ENCODE measurements at regions not wholly inside any gene's neighbourhood (a gene's known extent, or its start where the extent isn't known, plus 50 kb on each side); places are given as distances from the start of the nearest gene placed in this dataset.

DNA sequence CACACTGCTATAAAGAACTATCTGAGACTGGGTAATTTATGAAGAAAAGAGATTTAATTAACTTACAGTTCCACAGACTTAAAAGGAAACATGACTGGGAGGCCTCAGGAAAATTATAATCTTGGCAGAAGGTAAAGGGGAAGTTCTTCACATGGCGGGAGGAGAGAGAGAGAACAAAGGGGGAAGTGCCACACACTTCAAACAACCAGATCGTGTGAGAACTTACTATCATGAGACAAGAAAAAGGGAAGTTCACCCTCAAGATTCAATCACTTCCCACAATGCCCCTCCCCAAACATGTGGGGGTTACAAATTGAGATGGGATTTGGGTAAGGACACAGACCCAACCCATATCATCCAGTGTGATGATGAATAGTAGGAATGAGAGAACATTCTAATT, 366.5 kb downstream of the LRFN5 start:
- Histone ChIP-seq H3K79me1 (ENCODE audit: low read length) (no peaks in the 10 kb centered on the region), H2BK12ac (ENCODE audit: low read length) (no peak overlapping the region), H3K4ac (ENCODE audit: low read depth, low read length) (no peak overlapping the region), H3K4me2 (ENCODE audit: low read length) (no peak overlapping the region), H4K12ac (ENCODE audit: low read depth, low read length) (no peak overlapping the region), H2AK5ac (ENCODE audit: low read length) (no peak overlapping the region), H4K91ac (ENCODE audit: low read depth, low read length) (no peak overlapping the region), H3K27ac (ENCODE audit: low read depth, low read length) (no peak overlapping the region), H3K36me3 (ENCODE audit: control insufficient read depth in 1 of 2, insufficient read depth in 2 of 2, low read length in 2 of 2) (no peaks in the 10 kb centered on the region), H3K4me1 (ENCODE audit: control insufficient read depth in 1 of 2, insufficient read depth in 2 of 2, low read length in 2 of 2) (no peaks in the 10 kb centered on the region), H3K23ac (ENCODE audit: low read length) (no peak overlapping the region), H3K79me2 (ENCODE audit: control insufficient read depth, insufficient read depth, low read length, poor library complexity) (no peaks in the 10 kb centered on the region), H3K14ac (ENCODE audit: low read length) (no peak overlapping the region), H3K9me3 (ENCODE audit: insufficient read depth, low read depth, low read length) (peaks cover 4% of the 10 kb centered on the region), H4K8ac (ENCODE audit: low read depth, low read length) (no peak overlapping the region), H3K4me3 (ENCODE audit: low read depth, low read length) (no peak overlapping the region), H3K9ac (ENCODE audit: low read length) (no peak overlapping the region), H2BK5ac (ENCODE audit: low read depth, low read length, poor library complexity) (no peak overlapping the region), H2BK120ac (ENCODE audit: insufficient read depth, low read length, poor library complexity) (no peak overlapping the region), H3K18ac (ENCODE audit: low read length) (no peak overlapping the region), H2AFZ (ENCODE audit: insufficient read depth, low read length, poor library complexity) (no peak overlapping the region), H3K27me3 (ENCODE audit: insufficient read depth, low read length) (no peaks in the 10 kb centered on the region)
- no CpG with 5 or more reads among the region's 2 CpGs for WGBS (ENCODE audit: extremely low coverage, insufficient coverage, insufficient read length)
- no peak for DNase-seq

DNA sequence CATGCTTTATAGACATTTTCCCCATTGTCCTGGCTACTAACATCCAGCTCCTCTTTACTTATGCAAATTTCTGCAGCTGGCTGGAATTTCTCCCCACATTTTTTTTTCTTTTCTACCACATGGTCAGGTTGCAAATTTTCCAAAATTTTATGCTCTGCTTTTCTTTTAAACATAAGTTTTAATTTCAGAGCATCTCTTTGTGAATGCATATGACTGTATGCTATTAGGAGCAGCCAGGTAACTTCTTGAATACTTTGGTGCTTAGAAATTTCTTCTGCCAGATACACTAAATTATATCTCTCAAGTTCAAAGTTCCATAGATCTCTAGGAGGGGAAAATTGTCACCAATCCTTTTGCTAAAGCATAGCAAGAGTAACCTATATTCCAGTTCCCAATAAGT, 365.9 kb downstream of the LRFN5 start:
- no peak overlapping the region for H4K8ac ChIP-seq (ENCODE audit: low read depth, low read length)
- no peak overlapping the region for H3K4ac ChIP-seq (ENCODE audit: low read depth, low read length)
- H3K79me2 ChIP-seq (ENCODE audit: control insufficient read depth, insufficient read depth, low read length, poor library complexity) = no peaks in the 10 kb centered on the region
- H4K91ac ChIP-seq (ENCODE audit: low read depth, low read length) = no peak overlapping the region
- H3K23ac ChIP-seq (ENCODE audit: low read length) = no peak overlapping the region
- no peaks in the 10 kb centered on the region for H3K36me3 ChIP-seq (ENCODE audit: control insufficient read depth in 1 of 2, insufficient read depth in 2 of 2, low read length in 2 of 2)
- H2BK5ac ChIP-seq (ENCODE audit: low read depth, low read length, poor library complexity) = no peak overlapping the region
- peaks cover 4% of the 10 kb centered on the region for H3K9me3 ChIP-seq (ENCODE audit: insufficient read depth, low read depth, low read length)
- no peak overlapping the region for H3K4me3 ChIP-seq (ENCODE audit: low read depth, low read length)
- H2BK120ac ChIP-seq (ENCODE audit: insufficient read depth, low read length, poor library complexity) = no peak overlapping the region
- H3K9ac ChIP-seq (ENCODE audit: low read length) = no peak overlapping the region
- no peaks in the 10 kb centered on the region for H3K27me3 ChIP-seq (ENCODE audit: insufficient read depth, low read length)
- no peak overlapping the region for H2BK12ac ChIP-seq (ENCODE audit: low read length)
- H3K79me1 ChIP-seq (ENCODE audit: low read length) = no peaks in the 10 kb centered on the region
- H4K12ac ChIP-seq (ENCODE audit: low read depth, low read length) = no peak overlapping the region
- no peak overlapping the region for H3K18ac ChIP-seq (ENCODE audit: low read length)
- no peak overlapping the region for H3K27ac ChIP-seq (ENCODE audit: low read depth, low read length)
- no peak for DNase-seq
- H3K4me1 ChIP-seq (ENCODE audit: control insufficient read depth in 1 of 2, insufficient read depth in 2 of 2, low read length in 2 of 2) = no peaks in the 10 kb centered on the region
- H3K4me2 ChIP-seq (ENCODE audit: low read length) = no peak overlapping the region
- H3K14ac ChIP-seq (ENCODE audit: low read length) = no peak overlapping the region
- no peak overlapping the region for H2AFZ ChIP-seq (ENCODE audit: insufficient read depth, low read length, poor library complexity)
- no peak overlapping the region for H2AK5ac ChIP-seq (ENCODE audit: low read length)

DNA sequence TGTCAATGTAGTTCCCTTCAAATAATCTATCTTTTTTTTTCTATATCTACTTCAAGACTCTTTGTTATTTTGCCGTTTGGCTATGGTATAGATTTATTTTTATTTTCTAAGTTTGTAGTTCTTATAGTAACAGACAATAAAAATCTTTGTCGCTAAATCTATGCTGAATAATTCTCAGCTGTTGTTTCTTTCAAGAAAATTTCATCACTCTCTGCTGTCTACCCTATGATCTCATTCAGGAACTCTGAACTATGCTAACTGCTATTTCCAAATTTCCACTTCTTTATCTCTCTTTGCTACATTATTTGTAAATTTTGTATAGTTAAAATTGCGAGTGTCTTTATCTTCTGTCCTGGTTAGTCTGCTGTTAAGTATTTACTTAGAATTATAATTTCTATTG, 353.6 kb downstream of the LRFN5 start:
- no peak overlapping the region for H3K4me3 ChIP-seq (ENCODE audit: low read depth, low read length)
- H3K4me1 ChIP-seq (ENCODE audit: control insufficient read depth in 1 of 2, insufficient read depth in 2 of 2, low read length in 2 of 2) = no peaks in the 10 kb centered on the region
- no peaks in the 10 kb centered on the region for H3K27me3 ChIP-seq (ENCODE audit: insufficient read depth, low read length)
- no peak overlapping the region for H4K91ac ChIP-seq (ENCODE audit: low read depth, low read length)
- H4K8ac ChIP-seq (ENCODE audit: low read depth, low read length) = no peak overlapping the region
- H3K79me1 ChIP-seq (ENCODE audit: low read length) = no peaks in the 10 kb centered on the region
- no CpG with 5 or more reads among the region's 3 CpGs for WGBS (ENCODE audit: extremely low coverage, insufficient coverage, insufficient read length)
- H3K9ac ChIP-seq (ENCODE audit: low read length) = no peak overlapping the region
- H4K12ac ChIP-seq (ENCODE audit: low read depth, low read length) = no peak overlapping the region
- H3K79me2 ChIP-seq (ENCODE audit: control insufficient read depth, insufficient read depth, low read length, poor library complexity) = no peaks in the 10 kb centered on the region
- no peak overlapping the region for H2BK5ac ChIP-seq (ENCODE audit: low read depth, low read length, poor library complexity)
- no peak overlapping the region for H3K14ac ChIP-seq (ENCODE audit: low read length)
- no peak overlapping the region for H2BK12ac ChIP-seq (ENCODE audit: low read length)
- peak in 1 of 2 donors; percentile 1 for DNase-seq
- H2BK120ac ChIP-seq (ENCODE audit: insufficient read depth, low read length, poor library complexity) = no peak overlapping the region
- H2AK5ac ChIP-seq (ENCODE audit: low read length) = no peak overlapping the region
- no peak overlapping the region for H3K18ac ChIP-seq (ENCODE audit: low read length)
- no peak overlapping the region for H2AFZ ChIP-seq (ENCODE audit: insufficient read depth, low read length, poor library complexity)
- H3K36me3 ChIP-seq (ENCODE audit: control insufficient read depth in 1 of 2, insufficient read depth in 2 of 2, low read length in 2 of 2) = no peaks in the 10 kb centered on the region
- H3K23ac ChIP-seq (ENCODE audit: low read length) = no peak overlapping the region
- no peaks in the 10 kb centered on the region for H3K9me3 ChIP-seq (ENCODE audit: insufficient read depth, low read depth, low read length)
- no peak overlapping the region for H3K27ac ChIP-seq (ENCODE audit: low read depth, low read length)
- H3K4me2 ChIP-seq (ENCODE audit: low read length) = no peak overlapping the region
- H3K4ac ChIP-seq (ENCODE audit: low read depth, low read length) = no peak overlapping the region

DNA sequence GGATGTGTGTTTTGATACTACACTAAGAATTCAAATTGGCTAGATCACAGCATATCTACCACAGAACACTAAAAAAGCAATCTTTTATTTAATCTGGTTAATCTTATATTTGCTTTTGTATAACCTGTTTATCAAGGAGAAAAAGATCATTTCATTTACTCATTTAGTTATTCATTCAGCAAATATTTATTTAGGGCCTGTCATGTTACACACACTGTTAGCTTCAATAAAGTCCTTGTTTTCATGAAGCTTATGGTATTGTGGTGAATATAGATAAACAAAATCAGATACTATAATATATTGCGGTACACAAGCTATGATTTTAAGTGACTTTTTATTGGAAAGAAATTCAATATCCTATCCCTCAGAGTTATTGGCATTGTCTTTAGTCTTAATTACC, 350.8 kb downstream of the LRFN5 start:
- H3K9me3 ChIP-seq (ENCODE audit: insufficient read depth, low read depth, low read length) = no peaks in the 10 kb centered on the region
- H3K18ac ChIP-seq (ENCODE audit: low read length) = no peak overlapping the region
- no peak overlapping the region for H4K12ac ChIP-seq (ENCODE audit: low read depth, low read length)
- H3K4me2 ChIP-seq (ENCODE audit: low read length) = no peak overlapping the region
- H3K79me1 ChIP-seq (ENCODE audit: low read length) = no peaks in the 10 kb centered on the region
- H4K91ac ChIP-seq (ENCODE audit: low read depth, low read length) = no peak overlapping the region
- WGBS (ENCODE audit: extremely low coverage, insufficient coverage, insufficient read length) = no CpG with 5 or more reads among the region's 1 CpG
- H2AFZ ChIP-seq (ENCODE audit: insufficient read depth, low read length, poor library complexity) = no peak overlapping the region
- no peak overlapping the region for H3K4ac ChIP-seq (ENCODE audit: low read depth, low read length)
- H3K4me3 ChIP-seq (ENCODE audit: low read depth, low read length) = no peak overlapping the region
- H3K4me1 ChIP-seq (ENCODE audit: control insufficient read depth in 1 of 2, insufficient read depth in 2 of 2, low read length in 2 of 2) = no peaks in the 10 kb centered on the region
- H3K27me3 ChIP-seq (ENCODE audit: insufficient read depth, low read length) = no peaks in the 10 kb centered on the region
- H3K36me3 ChIP-seq (ENCODE audit: control insufficient read depth in 1 of 2, insufficient read depth in 2 of 2, low read length in 2 of 2) = no peaks in the 10 kb centered on the region
- H3K23ac ChIP-seq (ENCODE audit: low read length) = no peak overlapping the region
- H3K14ac ChIP-seq (ENCODE audit: low read length) = no peak overlapping the region
- H2BK5ac ChIP-seq (ENCODE audit: low read depth, low read length, poor library complexity) = no peak overlapping the region
- H4K8ac ChIP-seq (ENCODE audit: low read depth, low read length) = no peak overlapping the region
- H2AK5ac ChIP-seq (ENCODE audit: low read length) = no peak overlapping the region
- no peak overlapping the region for H3K27ac ChIP-seq (ENCODE audit: low read depth, low read length)
- no peak overlapping the region for H2BK120ac ChIP-seq (ENCODE audit: insufficient read depth, low read length, poor library complexity)
- no peak overlapping the region for H2BK12ac ChIP-seq (ENCODE audit: low read length)
- H3K9ac ChIP-seq (ENCODE audit: low read length) = no peak overlapping the region
- H3K79me2 ChIP-seq (ENCODE audit: control insufficient read depth, insufficient read depth, low read length, poor library complexity) = no peaks in the 10 kb centered on the region
- DNase-seq = no peak
